NCI-H1694 (cell line): ENCODE measurements at regions not wholly inside any gene's neighbourhood (a gene's known extent, or its start where the extent isn't known, plus 50 kb on each side); places are given as distances from the start of the nearest gene placed in this dataset.

Experiments used
- DNase-seq: peaks from one replicate; lab custom pipeline; 2025; lab: John Stamatoyannopoulos, UW

DNA sequence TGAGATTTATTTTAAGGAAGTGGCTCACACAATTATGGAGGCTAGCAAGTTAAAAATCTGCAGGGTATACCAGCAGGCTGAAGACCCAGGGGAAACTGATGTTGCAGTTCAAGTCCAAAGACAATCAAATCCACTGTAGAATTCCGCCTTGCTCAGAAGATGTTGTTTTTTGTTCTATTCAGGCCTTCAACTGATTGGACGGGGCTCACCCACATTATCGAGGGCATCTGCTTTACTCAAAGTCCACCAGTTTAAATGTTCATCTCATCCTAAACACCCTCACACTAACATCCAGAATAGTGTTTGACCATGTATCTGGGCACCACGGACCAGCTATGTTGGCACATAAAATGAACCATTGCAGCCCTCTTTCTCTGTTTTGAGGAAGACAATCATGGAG is 211.2 kb upstream of the GPR26 start:
- no peak for DNase-seq

DNA sequence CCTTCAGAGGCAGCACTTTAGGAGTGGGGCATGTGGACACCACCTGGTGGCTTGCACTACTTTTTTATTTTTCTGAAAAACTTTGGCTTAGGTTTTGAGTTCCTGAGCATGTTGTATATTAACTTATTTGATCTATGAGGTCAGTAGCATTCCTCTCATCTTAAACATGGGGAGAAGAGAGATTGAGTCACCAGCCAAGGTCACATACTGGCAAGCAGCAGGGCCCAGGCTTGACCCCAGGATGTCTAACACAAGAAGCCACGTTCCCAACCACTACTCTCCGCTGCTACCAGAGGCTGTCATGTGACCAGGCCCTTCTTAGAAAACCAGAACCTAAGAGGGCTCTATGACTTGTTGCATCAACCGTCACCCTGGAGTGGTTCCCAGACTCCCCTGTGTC is 210.3 kb upstream of the GPR26 start:
- no peak for DNase-seq

DNA sequence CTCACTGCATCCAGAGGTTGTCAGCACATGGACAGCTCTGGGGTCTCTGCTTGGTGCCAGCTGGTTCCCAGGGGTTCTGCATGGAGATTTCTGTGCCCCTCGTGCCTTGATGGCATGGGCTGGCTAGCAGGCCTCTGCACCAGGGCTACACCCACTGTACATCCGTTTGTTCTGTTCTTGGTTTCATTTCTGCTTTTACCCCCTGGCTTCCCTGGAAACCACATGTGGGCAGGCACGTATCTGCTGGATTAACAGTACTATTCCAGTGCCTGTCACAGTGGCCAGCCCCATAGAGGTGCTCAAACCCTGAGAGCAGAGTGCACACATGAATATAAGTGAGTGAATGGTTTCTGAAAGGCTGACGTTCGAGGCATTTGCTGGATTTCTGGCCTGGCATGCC is 207.2 kb upstream of the GPR26 start:
- no peak for DNase-seq

DNA sequence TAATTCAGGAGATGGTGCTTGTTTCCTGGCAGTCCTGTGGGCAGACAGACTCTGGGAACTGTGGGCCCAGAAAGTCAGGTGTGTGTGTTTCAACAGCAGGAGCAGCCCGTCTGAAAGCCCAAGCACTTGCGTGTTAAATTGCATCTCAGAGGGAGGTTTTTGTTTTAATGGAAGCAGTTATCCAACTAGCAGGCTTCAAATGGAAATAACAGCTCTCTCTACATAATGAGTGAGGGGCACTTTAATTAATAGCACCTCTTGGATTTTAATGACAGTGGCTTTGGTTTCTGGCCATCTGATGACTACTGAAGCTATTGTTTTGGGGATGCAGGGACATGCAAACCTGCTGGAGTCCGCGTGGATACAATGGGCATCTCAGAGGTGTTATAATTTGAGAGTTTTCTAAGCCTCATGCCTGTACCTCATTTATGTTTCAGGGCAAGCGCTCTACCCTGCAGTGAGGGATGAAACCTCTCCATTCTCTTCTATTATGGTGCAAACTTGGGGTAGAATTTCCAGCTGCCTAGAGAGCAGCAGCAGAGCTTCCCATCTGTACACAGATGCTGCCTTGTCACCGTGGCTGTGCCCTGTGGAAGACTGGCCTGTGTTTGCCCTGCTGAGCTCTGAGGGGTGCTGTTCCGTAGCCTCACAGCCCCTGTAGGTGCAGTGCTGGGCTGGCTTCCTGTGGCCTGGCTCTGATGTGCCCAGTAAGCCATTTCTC is 206.6 kb upstream of the GPR26 start:
- DNase-seq = no peak

DNA sequence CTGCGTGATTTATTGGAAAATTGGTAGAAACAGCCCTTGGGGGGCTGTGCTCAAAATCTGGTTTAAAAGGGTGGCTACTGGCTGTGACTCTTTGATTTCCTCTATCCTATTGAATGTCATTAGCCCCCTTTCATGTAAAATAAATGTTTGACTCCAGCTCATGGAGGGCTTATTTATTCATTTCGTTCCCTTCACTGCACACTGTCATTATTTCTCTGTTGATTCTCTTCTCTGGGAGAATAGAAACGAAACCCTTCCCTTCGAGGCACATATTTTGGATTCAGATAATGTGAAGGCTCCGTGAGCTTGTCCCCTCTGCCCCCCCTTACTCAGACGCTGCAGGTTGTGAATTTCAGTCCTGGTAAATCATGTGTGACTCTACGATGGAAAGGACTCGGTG is 203.9 kb upstream of the GPR26 start:
- no peak for DNase-seq

DNA sequence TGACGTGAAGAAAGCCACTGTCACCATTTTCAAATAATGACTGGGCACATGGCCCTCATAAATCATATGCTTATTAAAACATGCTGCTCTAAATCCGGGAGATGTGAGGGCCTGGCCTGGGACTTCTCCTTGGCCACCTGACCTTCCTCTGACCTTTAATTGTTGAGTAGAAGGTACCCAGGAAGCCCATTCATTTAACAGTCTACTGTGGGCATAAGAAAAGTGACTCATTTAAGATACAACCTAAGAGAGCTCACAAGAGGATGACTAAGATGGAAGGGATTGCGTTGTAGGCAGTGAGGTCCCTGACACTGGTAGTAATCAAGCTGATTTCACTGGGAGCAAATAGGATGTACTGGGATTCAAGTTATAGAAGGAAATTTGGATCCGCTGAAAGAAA is 203.4 kb upstream of the GPR26 start:
- no peak for DNase-seq

DNA sequence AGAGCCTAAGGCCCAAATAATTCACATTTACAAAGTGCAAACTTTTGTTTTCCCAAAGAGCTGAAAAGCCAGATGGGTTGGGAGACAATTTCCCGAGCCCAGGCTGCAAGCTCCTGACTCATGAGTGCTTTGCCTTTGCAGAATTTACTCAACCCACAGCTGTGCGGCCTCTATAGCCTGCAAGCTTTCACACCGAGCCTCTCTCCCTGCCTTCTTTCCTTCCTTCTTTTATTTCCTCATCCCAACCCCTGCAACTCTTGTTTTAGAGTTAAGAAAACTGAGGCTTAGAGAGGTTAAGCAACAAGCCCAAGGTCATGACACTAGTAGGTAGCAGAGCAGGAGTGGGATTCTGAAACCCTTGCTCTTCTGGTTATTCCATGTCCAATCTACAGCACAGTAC is 203.0 kb upstream of the GPR26 start:
- DNase-seq = no peak

DNA sequence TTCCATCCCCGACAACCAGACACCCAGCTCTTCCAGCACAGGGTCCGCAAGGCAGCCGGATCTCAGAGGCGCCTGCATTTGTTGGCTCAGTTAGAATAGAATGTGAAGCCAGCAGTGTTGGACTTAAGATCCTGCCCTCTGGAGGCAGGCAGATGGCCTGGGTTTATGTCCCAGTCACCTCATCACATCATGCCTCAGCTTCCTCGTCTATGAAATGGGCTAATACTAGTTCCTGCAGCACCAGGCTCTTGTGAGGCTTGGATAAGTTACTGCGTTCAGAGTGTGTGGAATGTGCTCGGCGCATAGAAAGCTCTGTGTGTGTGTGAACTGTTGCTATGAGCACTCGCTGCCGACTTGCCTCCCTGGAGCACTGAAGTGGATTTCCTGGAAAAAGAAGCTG is 202.5 kb upstream of the GPR26 start:
- no peak for DNase-seq

DNA sequence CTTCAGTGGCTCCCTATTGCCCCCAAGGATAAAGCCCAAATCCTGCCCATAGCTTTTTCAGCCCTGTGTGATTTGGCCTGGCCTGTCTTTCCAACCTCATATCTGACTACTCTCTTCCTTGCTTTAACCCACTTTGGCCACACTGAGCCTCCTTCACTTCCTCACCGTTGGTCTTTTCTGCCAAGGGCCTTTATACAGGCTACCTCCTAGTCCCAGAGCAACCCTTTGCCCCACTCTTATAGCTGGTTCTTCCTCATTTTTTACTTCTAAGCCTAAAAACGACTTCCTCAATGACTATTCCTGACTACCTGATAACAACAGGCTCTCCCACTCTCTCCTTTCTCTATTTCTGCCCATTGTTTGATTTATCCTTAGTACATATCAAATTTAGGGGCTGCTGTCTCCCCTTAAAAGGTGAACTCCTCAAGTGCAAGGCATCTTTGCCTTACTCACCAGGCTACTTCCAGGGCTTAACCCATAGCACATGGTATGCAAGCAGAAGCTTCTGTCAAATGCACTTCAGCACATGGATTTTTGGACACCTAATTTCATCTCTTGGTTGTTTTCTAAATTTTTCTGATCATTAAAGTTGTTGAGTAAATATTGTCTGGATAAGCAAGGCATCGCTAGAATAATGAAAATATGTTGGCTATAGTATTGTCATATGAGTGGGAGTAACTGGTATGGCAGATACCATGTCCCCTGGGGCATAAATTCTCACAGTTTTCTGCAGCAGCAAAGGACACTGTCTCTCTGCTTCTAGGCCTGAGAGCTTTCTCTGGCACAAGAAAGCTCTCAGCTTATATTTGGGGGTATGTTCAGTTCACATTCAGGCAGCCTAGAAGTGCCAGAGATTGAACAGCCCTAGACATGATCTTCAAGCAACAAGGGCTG is 201.5 kb upstream of the GPR26 start:
- no peak for DNase-seq

DNA sequence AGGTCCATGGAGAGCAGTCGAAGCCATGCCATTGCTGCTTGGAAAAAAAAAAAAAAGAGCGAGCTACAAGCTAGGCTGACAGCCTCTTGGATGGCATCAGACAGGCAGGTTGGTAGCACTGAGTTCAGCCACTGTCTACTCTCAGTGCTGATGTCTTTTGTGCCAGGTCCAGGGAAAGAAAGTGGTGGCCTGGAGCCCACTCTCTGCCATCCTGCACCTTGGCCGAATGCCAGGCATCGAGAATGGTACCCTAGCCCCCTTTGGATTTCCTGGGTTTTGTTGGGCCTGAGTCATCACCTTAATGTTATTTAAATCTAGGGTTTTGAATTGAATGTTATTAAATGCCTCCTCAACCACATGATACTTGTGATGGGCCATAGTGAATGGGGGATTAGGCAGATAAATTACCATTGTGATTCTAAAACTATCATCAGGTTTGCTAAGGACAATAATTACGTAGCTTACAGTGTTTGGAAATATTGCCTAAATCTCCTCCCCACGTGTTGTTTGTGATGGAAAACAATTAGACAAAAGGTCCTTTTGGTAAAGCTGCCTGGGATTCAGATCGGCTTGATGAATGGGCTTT is 195.7 kb upstream of the GPR26 start:
- no peak for DNase-seq

DNA sequence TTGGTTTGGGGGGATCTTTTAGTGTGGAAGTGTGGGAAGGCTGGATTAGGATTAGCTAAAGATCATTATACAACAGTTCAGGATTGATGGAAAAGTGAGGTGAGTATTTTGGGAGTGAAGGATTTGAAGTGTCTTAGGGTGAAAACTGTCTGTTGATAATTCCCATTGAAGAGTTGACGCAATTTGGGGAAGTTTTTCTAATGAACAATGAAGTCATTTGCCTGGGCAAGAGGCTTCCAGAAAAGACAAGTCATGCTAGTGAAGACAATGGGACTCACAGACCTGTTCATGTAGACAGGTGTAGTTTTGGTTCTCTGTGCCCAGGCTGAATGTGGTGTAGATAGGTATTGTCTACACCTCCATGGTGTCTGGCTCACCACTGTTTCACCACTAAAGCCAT is 194.3 kb upstream of the GPR26 start:
- no peak for DNase-seq

DNA sequence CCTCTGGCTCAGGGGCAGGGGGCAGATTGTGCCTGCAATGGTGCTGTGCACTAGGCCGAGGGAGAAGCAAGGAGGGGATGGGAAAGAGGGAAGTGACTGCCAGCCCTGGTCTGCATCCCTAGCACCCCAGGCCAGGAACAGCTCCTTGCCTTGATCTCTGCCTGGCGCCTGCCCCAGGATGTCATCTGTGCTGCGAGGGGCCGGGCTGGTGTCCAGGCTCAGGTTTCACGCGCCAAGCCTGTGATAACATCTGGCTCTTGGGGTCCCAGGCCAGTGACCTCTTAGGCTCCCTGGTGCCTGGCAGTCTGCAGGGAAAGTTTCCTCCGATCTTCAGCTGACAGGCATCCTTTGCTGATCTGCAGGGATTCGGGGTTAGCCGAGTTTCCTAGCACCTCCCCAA is 193.5 kb upstream of the GPR26 start:
- no peak for DNase-seq

DNA sequence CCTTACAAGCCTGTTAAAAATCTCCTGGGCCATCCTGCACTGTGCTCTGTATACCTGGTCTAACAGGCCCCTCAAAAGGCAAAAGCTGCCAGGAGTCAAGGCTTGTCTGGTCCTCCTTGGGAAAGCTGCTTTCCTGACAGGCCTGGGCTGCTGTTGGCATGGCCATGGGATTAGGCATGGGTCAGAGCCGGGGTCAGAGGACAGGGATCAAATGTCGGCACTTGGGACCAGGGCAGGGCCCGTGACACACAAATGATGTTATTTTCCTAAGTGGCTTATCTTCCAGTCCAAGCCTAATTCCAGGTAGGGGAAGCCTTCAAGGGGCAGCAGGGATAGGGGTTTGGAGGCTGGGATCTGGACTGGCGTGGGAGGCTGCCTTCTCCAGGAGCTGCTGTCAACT is 191.5 kb upstream of the GPR26 start:
- no peak for DNase-seq

DNA sequence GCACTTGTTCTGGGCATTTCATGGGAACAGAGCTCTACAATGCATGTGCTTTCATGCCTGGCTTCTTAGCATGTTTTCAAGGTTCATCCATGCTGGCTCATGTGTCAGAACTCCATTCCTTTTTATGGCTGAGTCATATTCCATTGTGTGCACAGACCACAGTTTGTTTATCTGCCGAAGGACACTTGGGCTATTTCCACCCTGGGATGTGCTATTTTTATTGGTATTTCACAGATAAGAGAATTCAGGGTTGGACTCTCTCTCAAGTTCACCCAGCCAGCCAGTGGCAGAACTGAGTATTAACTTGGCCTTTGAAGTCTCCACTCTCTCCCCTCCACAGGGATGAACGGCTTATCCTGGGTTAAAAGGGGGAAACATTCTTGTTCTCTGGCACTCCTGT is 190.7 kb upstream of the GPR26 start:
- no peak for DNase-seq

DNA sequence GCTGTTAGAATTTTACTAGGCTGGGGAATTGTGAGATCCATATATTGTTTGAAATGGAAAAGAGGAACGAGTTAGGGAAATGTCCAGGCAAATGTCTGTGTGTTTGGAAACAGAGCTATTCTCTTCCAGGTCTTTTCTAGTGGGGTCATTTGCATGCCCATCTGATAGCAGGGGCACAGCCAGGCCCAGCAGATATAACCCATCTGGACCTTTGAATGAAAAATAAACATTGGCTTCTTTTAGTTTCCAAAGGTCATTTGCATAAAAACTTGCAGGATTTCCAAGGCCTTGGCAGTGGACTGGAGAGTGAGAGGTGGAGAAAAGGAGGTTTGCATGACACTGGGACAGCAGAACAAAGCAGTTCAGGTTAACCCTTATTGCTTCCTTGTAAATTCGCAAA is 188.0 kb upstream of the GPR26 start:
- DNase-seq = no peak

DNA sequence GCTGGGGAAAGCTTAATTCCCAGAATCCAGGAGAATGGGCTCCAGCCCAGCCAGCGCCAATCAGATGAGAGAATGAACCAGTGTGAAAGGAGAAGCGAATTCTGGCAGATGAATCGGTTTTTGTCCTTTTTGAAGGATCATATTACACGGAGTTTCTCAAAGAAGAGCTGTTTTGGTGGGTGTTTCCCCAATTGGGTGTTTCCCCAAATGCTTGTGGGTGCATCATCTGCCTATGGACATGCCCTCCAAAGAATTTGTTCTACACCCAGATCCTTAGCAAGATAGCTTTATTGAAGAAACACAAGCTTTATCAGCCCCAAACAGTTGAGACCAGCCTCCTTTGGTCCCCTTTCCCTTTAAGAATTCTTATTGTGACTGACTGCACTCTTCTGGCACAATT is 186.5 kb upstream of the GPR26 start:
- DNase-seq = no peak

DNA sequence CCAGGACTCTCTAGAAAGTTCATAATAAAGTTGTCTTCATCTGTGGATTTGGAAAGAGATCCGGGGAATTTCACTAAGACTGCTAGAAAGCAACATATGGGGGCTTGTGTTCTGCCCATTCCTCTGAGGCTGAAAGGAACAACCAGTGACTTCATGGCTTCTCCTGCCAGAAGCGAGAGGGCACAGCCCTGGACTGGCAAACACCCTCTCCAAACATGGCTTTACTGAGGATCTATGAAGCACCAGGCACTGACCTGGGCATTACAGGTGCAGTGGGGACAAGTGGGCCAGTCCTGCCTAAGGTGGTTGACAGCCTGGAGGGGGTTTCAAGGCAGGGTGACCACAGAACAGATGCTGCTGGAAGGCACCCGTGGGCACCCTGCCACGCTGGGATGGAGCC is 185.8 kb upstream of the GPR26 start:
- no peak for DNase-seq

DNA sequence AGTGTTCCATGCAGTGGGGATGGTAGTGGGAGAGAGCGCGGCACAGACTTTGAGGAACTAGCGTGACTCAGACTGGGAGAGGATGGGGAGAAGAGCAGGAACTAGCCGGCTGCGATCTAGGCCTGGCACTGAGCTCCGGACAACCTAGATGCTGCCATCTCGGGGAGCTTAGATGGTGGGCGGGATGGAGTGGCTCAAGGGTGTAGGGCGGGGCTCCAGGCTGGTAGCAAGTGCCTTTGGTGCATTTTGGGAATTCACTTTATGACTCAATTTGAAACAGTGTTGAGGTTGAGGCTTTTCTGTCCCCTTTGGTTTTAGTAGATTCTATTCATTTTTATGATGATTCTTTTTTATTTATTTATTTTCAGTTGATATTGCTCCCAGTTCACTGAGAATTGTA is 185.3 kb upstream of the GPR26 start:
- DNase-seq = no peak

DNA sequence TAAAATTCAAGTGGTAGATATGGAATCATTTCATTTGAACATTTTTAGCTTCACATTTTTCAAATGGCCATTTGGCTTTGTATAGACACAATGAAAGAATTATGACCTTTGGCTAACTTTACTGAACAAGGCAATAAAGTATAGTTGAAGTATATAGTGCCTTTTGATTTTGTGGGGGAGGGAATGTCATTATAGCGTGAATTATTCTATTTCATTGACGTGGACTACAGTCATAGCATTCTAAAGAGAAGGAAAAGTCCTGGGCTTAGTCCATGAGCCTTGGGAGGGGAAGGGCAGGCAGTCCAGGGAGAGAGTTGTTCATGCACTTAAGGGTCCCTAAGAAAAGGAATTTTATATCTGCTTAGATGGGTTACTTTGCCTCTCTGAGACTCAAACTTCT is 181.4 kb upstream of the GPR26 start:
- no peak for DNase-seq

DNA sequence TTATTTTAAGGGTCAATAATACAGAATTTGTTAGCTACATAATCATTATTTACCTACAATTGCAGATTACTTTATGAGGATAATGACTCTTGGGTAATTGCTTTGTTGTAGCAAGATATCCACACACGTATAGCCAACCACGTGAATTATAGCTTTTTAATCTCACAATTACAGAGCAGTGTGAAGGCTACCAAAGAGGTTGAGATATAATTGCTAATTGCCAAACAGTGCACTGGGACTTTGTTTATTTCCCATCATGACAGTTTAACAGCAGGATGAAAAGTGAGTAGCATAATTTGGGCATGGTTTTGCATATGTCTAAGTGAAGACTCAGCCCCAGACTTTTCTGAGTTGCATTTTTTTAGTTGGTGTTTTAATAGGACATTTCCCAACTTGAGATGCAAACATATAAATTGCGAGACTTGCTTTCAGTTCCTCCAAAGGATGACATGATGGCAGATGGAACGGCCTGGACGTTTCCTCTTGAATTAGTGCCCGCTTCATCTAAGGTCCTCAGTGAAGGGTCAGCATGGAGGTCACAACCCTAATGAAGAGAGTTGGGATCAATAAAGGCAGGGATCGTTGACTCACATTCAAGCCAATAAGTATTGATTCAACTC is 180.7 kb upstream of the GPR26 start:
- DNase-seq = no peak

DNA sequence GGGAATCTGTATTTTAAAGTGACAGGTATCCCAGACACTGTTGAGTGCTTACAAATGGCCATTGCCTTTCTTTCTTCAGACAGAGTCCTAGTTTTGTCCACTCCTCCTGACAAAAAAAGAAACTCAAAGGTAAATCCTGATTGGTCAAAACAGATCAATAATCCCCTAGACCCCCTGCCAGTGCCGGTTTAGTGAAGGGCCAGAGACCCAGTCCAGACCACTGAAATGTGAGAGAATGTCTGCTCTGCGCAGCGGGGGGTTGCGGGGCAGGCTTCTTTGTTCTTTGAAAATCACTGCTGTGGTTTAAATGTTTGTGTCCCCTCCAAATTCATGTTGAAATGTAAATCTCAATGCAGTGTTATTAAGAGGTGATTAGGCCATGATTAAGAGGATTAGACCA is 177.7 kb upstream of the GPR26 start:
- no peak for DNase-seq

DNA sequence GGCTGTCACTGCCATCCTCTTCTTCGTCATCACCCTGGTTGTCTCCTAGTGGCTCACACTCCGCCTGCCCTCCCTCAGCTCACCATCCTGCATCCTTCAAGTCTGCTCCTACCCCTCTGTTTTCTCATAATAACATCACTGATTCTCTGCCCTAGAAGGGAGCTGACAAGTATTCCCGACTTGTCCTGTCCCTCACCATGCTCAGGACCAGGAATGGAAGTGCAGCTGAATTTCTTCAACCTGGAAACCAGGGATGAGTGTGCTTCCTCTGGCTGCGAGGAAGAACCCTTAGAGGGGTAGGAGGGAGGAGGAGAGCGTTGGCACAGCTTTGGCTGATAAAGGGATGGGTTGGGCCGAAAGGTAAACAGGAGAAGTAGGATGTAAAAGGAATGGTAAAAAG is 174.8 kb upstream of the GPR26 start:
- no peak for DNase-seq

DNA sequence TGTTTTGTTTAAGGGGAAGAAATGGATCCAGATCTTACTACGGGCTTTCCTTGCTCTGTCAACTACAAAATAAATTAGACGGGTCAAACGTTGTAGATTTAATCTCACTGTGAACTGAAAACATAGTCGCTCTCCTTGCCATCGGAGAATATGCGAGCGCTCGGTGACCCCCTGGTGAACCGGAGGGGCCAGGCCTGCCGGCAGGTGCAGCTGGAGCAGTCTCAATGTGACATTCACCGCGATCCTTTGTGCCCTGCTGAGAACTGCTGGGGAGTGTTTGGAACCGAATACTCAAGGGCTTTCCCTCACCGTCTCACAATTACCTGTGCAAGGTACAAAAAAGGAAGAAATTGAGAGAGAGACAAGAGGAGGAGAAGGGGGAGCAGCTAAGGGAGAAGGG is 174.1 kb upstream of the GPR26 start:
- DNase-seq = no peak
